SU-DHL-6 (cell line): ENCODE measurements at regions not wholly inside any gene's neighbourhood (a gene's known extent, or its start where the extent isn't known, plus 50 kb on each side); places are given as distances from the start of the nearest gene placed in this dataset.

ENCODE experiments used
- CTCF ChIP-seq: fragments of 200-600 bp; sonication (generic); IDR thresholded peaks from one replicate; pipeline ENCODE4 v1.5.1; 2017; ENCODE audit warnings: antibody characterized with exemption, mild to moderate bottlenecking, low read length, moderate library complexity; ENCODE audit not compliant: insufficient read depth, poor library complexity, severe bottlenecking
- EZH2phosphoT487 ChIP-seq: fragments of 200-600 bp; sonication (generic), shearing (Covaris generic); conservative IDR thresholded peaks from 2 replicates; pipeline ENCODE4 v1.6.1; 2018; ENCODE audit warnings: mild to moderate bottlenecking, antibody characterized with exemption, low read length, moderate library complexity, mixed read lengths

GRCh38 chr6:65771946-65772345 is 64.9 kb upstream of the EYS start:
- TF ChIP-seq CTCF, result no peak
- no peak for TF ChIP-seq EZH2phosphoT487
